ENCODE measurements at regions not wholly inside any gene's neighbourhood (a gene's known extent, or its start where the extent isn't known, plus 50 kb on each side); places are given as distances from the start of the nearest gene placed in this dataset.
A peak's percentile ranks its signal among the peaks of the same experiment; 100 is the strongest.

- no peak for TF ChIP-seq CTCF (conservative IDR thresholded peaks at IDR 0.05; ENCODE audit: low read depth in 2 of 2)
- TF ChIP-seq STAT1 (IDR thresholded peaks at IDR 0.05; ENCODE audit: unreplicated experiment): no peak
- no peak for TF ChIP-seq REST (IDR thresholded peaks at IDR 0.05; ENCODE audit: unreplicated experiment)
- TF ChIP-seq JUNB (IDR thresholded peaks at IDR 0.05; ENCODE audit: unreplicated experiment): no peak
These were observed 68.9 kb downstream of the RHOU start (continued) for GRCh38 chr1:228804173-228804572.

- peak; percentile 15 for DNase-seq (ENCODE audit: low spot score)
- Histone ChIP-seq H3K27me3 (ENCODE audit: insufficient read depth) (no peaks in the 10 kb centered on the region), H3F3A (replicated peaks; ENCODE audit: low read depth) (no peaks in the 10 kb centered on the region), H3K36me3 (ENCODE audit: insufficient read depth) (no peaks in the 10 kb centered on the region), H3K4me2 (peak overlapping the region; percentile 57), H4K20me1 (replicated peaks; ENCODE audit: insufficient read depth) (no peaks in the 10 kb centered on the region), H3K9me2 (ENCODE audit: insufficient read depth) (no peaks in the 10 kb centered on the region), H3K27ac (ENCODE audit: low read depth) (no peak overlapping the region), H3K4me3 (no peak overlapping the region), H2AFZ (peak overlapping the region; percentile 94), H3K4me1 (ENCODE audit: insufficient read depth) (peaks cover 21% of the 10 kb centered on the region), H3K79me2 (replicated peaks; ENCODE audit: insufficient read depth) (no peaks in the 10 kb centered on the region)
- no peaks in the 10 kb centered on the region; the same call in 2 of the 3 replicates for H3K36me3 Mint-ChIP-seq (ENCODE audit: low read depth)
- ATAC-seq: peak; percentile 62
- no peak for TF ChIP-seq POLR2AphosphoS5 (IDR thresholded peaks at IDR 0.05; ENCODE audit: low read depth)
- H3K27ac Mint-ChIP-seq: no peak overlapping the region
- H3K9me3 Mint-ChIP-seq: no peaks in the 10 kb centered on the region
- no peak overlapping the region for H3K4me3 Mint-ChIP-seq
- H3K4me1 Mint-ChIP-seq: peaks cover 28% of the 10 kb centered on the region
- peaks cover 8% of the 10 kb centered on the region for H3K27me3 Mint-ChIP-seq (ENCODE audit: insufficient read depth, low read depth, poor library complexity)
These were observed 69.5 kb downstream of the RHOU start for GRCh38 chr1:228804640-228805413.

- Mint-ChIP-seq H3K27ac (no peak overlapping the region), H3K27me3 (ENCODE audit: insufficient read depth, low read depth, poor library complexity) (peaks cover 11% of the 10 kb centered on the region), H3K4me1 (peaks cover 45% of the 10 kb centered on the region), H3K4me3 (no peak overlapping the region), H3K9me3 (no peaks in the 10 kb centered on the region; the same call in 2 of the 3 replicates), H3K36me3 (ENCODE audit: low read depth) (no peaks in the 10 kb centered on the region; the same call in 2 of the 3 replicates)
- H3K4me2 ChIP-seq: no peak overlapping the region
- no peaks in the 10 kb centered on the region for H3K27me3 ChIP-seq (ENCODE audit: insufficient read depth)
- no peak for TF ChIP-seq JUNB (IDR thresholded peaks at IDR 0.05; ENCODE audit: unreplicated experiment)
- no peak for TF ChIP-seq EZH2 (IDR thresholded peaks at IDR 0.05; ENCODE audit: low read depth, unreplicated experiment)
- no peak for TF ChIP-seq STAT1 (IDR thresholded peaks at IDR 0.05; ENCODE audit: unreplicated experiment)
- TF ChIP-seq POLR2AphosphoS5 (IDR thresholded peaks at IDR 0.05; ENCODE audit: low read depth): no peak
- TF ChIP-seq NANOG (IDR thresholded peaks at IDR 0.05; ENCODE audit: borderline replicate concordance): no peak
- no peak for TF ChIP-seq EZH2phosphoT487 (IDR thresholded peaks at IDR 0.05; ENCODE audit: unreplicated experiment)
- no peaks in the 10 kb centered on the region for H4K20me1 ChIP-seq (replicated peaks; ENCODE audit: insufficient read depth)
- H3K4me1 ChIP-seq (ENCODE audit: insufficient read depth): peaks cover 36% of the 10 kb centered on the region
- no peaks in the 10 kb centered on the region for H3K36me3 ChIP-seq (ENCODE audit: insufficient read depth)
- H3K79me2 ChIP-seq (replicated peaks; ENCODE audit: insufficient read depth): no peaks in the 10 kb centered on the region
- no peak for DNase-seq (ENCODE audit: low spot score)
- ATAC-seq: no peak
- no peak overlapping the region for H3K4me3 ChIP-seq
- peaks cover 5% of the 10 kb centered on the region; the same call in 1 of the 2 replicates for H3K9me2 ChIP-seq (ENCODE audit: insufficient read depth)
- no peak overlapping the region for H3K27ac ChIP-seq (ENCODE audit: low read depth)
- no peak overlapping the region for H2AFZ ChIP-seq
- H3F3A ChIP-seq (replicated peaks; ENCODE audit: low read depth): no peaks in the 10 kb centered on the region
These were observed 72.8 kb downstream of the RHOU start for GRCh38 chr1:228807904-228808605.

All from GM23338 (cell line).